HCEC 1CT (cell line): ENCODE measurements at regions not wholly inside any gene's neighbourhood (a gene's known extent, or its start where the extent isn't known, plus 50 kb on each side); places are given as distances from the start of the nearest gene placed in this dataset.
A peak's percentile ranks its signal among the peaks of the same experiment; 100 is the strongest.

Experiments used
- DNase-seq: peaks from one replicate; pipeline ENCODE4 v3.0.0-alpha.2; 2017

- no peak for DNase-seq
These were observed 239.0 kb downstream of the EIPR1 start for GRCh38 chr2:3138621-3139020.

- DNase-seq = no peak
These were observed 239.8 kb downstream of the EIPR1 start for GRCh38 chr2:3137651-3138300.

- no peak for DNase-seq
These were observed 241.9 kb downstream of the EIPR1 start for GRCh38 chr2:3135676-3136075.

- no peak for DNase-seq
These were observed 243.5 kb downstream of the EIPR1 start for GRCh38 chr2:3134026-3134571.

- DNase-seq = no peak
These were observed 244.7 kb downstream of the EIPR1 start for GRCh38 chr2:3132966-3133365.

GRCh38 chr2:3132466-3132865 lies 245.2 kb downstream of the EIPR1 start:
- DNase-seq = no peak

GRCh38 chr2:3131636-3132326 lies 245.8 kb downstream of the EIPR1 start:
- DNase-seq = no peak

GRCh38 chr2:3130889-3131635 lies 246.6 kb downstream of the EIPR1 start:
- DNase-seq = no peak

GRCh38 chr2:3130444-3130843 lies 247.2 kb downstream of the EIPR1 start:
- no peak for DNase-seq

GRCh38 chr2:3129867-3130266 lies 247.8 kb downstream of the EIPR1 start:
- DNase-seq = no peak

GRCh38 chr2:3128786-3129185 lies 248.8 kb downstream of the EIPR1 start:
- no peak for DNase-seq

- no peak for DNase-seq
These were observed 249.9 kb downstream of the EIPR1 start for GRCh38 chr2:3127710-3128109.

GRCh38 chr2:3126911-3127621 lies 250.6 kb downstream of the EIPR1 start:
- DNase-seq = no peak

GRCh38 chr2:3126171-3126910 lies 251.3 kb downstream of the EIPR1 start:
- no peak for DNase-seq

- no peak for DNase-seq
These were observed 251.9 kb downstream of the EIPR1 start for GRCh38 chr2:3125761-3126130.

- DNase-seq = no peak
These were observed 252.4 kb downstream of the EIPR1 start for GRCh38 chr2:3125001-3125760.

- DNase-seq = no peak
These were observed 255.1 kb downstream of the EIPR1 start for GRCh38 chr2:3122525-3122924.

- peak; percentile 32 for DNase-seq
These were observed 256.0 kb downstream of the EIPR1 start for GRCh38 chr2:3121601-3122000.

- no peak for DNase-seq
These were observed 259.9 kb downstream of the EIPR1 start for GRCh38 chr2:3117650-3118216.

GRCh38 chr2:3116371-3116770 lies 261.2 kb downstream of the EIPR1 start:
- DNase-seq = no peak
